HL-60 (cell line): ENCODE measurements at regions not wholly inside any gene's neighbourhood (a gene's known extent, or its start where the extent isn't known, plus 50 kb on each side); places are given as distances from the start of the nearest gene placed in this dataset.

Source experiments
- DNase-seq, 2 experiments: peaks; one replicate each; pipeline ENCODE4 v3.0.0-alpha.2; 2010 to 2020; ENCODE audit warnings: low read depth in 1 of 2, low spot score in 1 of 2
- H3K27ac ChIP-seq: fragments of 250-450 bp; sonication (Bioruptor Pico); replicated peaks from 2 replicates; pipeline ENCODE4 v1.5.1; 2020; ENCODE audit warnings: mild to moderate bottlenecking, moderate library complexity
- H3K27me3 ChIP-seq: fragments of 250-450 bp; sonication (Bioruptor Pico); 2 replicates; pipeline ENCODE4 v1.5.1; 2021; ENCODE audit warnings: mild to moderate bottlenecking, moderate library complexity; ENCODE audit not compliant: insufficient read depth, poor library complexity, severe bottlenecking
- H3K4me3 ChIP-seq: replicated peaks from 2 replicates; pipeline ENCODE4 v1.5.1; 2011; ENCODE audit warnings: mild to moderate bottlenecking, control low read depth, low read length; ENCODE audit not compliant: insufficient read depth
- CTCF ChIP-seq: IDR thresholded peaks from one replicate; pipeline ENCODE4 v1.5.1; 2011; ENCODE audit warnings: low read length, control low read depth, inconsistent platforms; ENCODE audit not compliant: insufficient read depth
- GABPA ChIP-seq: IDR thresholded peaks from 2 replicates; pipeline ENCODE4 v1.6.1; 2012; ENCODE audit warnings: low read depth
- POLR2AphosphoS5 ChIP-seq: IDR thresholded peaks from 2 replicates; pipeline ENCODE4 v1.6.1; 2012; ENCODE audit warnings: low read depth
- REST ChIP-seq: IDR thresholded peaks from 2 replicates; pipeline ENCODE4 v1.6.1; 2012; ENCODE audit warnings: low read depth; ENCODE audit not compliant: insufficient replicate concordance
- SPI1 ChIP-seq: IDR thresholded peaks from 2 replicates; pipeline ENCODE4 v1.6.1; 2012; ENCODE audit warnings: low read depth, mild to moderate bottlenecking, borderline replicate concordance

- no peak overlapping the region for H3K4me3 ChIP-seq
- DNase-seq: no peak
- TF ChIP-seq REST: no peak
- no peak for TF ChIP-seq GABPA
- TF ChIP-seq CTCF: no peak
- no peak for TF ChIP-seq POLR2AphosphoS5
- TF ChIP-seq SPI1: no peak
- H3K27ac ChIP-seq: no peak overlapping the region
- peaks cover 10% of the 10 kb centered on the region for H3K27me3 ChIP-seq
Measured at GRCh38 chr10:117884093-117884492, 162.6 kb downstream of the RAB11FIP2 start.

- TF ChIP-seq CTCF (no peak), SPI1 (no peak), GABPA (no peak), POLR2AphosphoS5 (no peak), REST (no peak)
- DNase-seq: no peak
- Histone ChIP-seq H3K27me3 (peaks cover 10% of the 10 kb centered on the region), H3K27ac (no peak overlapping the region), H3K4me3 (no peak overlapping the region)
Measured at GRCh38 chr10:117884592-117884991, 162.1 kb downstream of the RAB11FIP2 start.

- Histone ChIP-seq H3K27ac (no peak overlapping the region), H3K27me3 (peaks cover 5% of the 10 kb centered on the region), H3K4me3 (no peak overlapping the region)
- TF ChIP-seq REST (no peak), SPI1 (no peak), POLR2AphosphoS5 (no peak), CTCF (no peak), GABPA (no peak)
- no peak for DNase-seq
Measured at GRCh38 chr10:117885206-117885829, 161.4 kb downstream of the RAB11FIP2 start.
